Fibroblast of skin of back (primary cell): ENCODE measurements at regions not wholly inside any gene's neighbourhood (a gene's known extent, or its start where the extent isn't known, plus 50 kb on each side); places are given as distances from the start of the nearest gene placed in this dataset.
"Not testable (repeated sequence)": the region's sequence is repeated elsewhere in the genome, so short reads cannot be mapped to it uniquely, and the experiment has no call there.

Experiments
- DNase-seq: peaks from one replicate; pipeline ENCODE4 v3.0.0-alpha.2; 2013

DNA sequence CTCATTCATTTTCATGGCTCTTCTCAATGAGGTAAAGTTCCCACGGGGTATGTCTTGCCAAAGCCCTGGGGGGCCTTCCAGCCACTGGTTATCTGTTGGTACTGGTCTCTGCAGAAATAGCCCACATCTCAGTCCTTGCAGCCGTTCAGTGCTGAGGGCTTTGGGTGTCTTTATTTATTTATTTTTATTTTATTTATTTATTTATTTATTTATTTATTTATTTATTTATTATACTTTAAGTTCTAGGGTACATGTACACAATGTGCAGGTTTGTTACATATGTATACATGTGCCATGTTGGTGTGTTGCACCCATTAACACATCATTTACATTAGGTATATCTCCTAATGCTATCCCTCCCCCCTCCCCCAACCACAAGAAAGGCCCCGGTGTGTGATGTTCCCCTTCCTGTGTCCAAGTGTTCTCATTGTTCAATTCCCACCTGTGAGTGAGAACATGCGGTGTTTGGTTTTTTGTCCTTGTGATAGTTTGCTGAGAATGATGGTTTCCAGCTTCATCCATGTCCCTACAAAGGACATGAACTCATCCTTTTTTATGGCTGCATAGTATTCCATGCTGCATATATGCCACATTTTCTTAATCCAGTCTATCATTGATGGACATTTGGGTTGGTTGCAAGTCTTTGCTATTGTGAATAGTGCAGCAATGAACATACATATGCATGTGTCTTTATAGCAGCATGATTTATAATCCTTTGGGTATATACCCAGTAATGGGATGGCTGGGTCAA, 308.1 kb upstream of the B3GAT1 start:
- DNase-seq = not testable (repeated sequence)

DNA sequence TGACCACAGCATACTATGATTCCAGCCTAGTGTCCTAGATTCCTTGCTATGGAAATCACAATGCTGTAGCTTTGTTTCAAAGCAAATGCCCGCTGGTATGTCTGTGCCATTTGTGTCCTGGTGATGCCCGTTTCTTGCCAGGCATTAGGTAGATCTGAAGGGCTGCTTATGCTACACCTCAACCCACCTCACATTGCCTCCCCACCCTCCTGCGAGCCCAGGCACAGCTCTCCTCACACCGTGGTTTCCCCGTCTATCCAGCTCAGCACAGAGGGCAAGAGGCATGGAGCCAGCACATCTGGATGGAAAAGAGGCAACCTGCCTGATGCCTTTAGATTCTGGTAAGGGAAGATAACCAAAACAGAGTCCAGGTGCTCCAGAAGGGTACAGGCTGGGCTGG, 307.4 kb upstream of the B3GAT1 start:
- no peak for DNase-seq

DNA sequence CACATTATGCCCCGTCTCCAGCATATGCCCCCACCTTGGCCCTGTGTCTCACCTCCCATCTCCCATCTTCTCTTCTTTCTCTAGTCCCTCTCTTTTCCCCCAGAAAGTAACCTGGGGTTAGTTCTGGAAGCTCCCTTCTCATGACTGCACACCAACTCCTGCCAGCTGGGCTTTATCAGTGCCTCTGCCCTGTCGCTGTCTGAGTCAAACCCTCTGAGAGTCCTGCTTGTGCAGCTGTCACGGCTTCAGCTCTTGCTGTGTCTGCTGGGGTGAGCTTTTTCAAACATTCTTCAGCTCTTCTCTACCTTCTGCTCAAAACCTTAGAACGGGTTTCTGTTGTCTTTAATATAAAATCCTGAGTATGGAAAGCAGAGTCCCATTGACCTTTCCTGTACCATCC, 304.5 kb upstream of the B3GAT1 start:
- DNase-seq = no peak

DNA sequence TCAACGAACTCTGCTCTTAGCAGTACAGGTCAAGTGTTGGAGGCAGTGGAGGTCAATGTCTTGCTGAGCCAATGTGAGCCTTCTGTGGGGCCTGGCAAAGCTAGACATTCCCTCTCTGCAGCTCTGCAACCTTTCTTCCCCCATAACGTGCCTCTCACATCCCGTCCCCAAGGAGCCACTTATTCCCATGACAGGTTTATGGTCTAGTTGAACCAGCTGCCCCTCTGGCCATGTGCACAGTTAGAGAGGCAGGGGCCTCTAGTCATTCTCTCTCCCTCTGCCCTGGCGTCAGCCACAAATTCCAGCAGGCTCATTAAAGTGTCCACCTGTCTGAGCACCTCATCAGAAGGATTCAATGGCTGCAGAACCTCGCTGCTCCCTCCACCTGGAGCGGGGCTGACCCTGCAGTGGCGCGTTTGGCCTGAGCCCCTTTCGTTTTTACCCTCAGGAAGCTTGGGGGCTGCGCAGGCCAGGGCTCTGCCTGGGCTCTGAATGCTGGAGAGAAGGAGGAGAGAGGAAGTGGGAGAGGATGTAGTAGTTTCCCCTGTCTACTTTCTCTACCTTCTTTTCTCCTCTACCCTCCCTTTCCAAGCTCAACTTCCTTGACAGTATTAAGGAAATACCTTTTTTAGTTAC, 302.1 kb upstream of the B3GAT1 start:
- no peak for DNase-seq

DNA sequence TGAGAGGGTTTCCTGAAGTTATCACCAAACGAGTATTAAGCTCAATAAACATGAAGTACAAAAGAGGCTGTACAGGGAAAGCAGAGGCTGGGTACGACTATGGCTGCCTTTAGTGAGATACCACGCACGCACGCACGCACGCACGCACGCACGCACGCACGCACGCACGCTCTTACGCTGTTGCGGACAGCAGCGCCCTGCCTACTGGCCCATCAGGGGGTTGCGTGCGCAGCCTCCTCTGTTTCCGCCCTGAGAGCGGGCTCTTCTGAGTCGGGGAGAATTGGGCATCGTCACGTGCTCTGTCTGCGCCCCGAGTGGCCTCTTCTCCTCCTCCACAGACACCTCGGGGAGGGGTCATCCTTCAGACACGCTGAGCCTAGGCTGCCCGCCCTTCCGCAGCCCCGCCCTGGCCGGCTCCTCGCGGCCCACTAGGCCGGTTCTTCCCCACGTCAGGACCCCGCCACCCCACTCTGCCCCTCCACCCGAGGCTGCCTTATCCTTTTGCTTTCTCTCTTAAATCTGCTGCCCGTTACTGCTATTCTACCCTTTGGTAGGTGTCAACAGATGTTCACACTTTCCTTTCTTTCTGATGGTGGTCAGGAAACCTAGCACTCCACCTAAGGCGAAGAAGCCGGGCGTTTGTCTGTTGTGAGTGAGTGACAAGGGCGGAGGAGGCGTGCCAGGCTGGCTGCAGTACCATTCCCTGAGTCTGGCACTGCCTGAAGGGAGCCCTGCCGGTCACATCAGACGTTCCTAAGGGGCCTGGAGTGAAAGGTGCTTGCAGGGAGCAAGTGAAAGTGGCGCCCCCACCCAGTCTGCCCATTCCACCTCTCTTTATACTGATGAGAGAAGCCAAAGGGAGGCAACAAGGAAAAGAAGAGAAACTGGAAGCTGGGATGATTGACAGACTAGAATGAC, 300.4 kb upstream of the B3GAT1 start:
- DNase-seq = no peak

DNA sequence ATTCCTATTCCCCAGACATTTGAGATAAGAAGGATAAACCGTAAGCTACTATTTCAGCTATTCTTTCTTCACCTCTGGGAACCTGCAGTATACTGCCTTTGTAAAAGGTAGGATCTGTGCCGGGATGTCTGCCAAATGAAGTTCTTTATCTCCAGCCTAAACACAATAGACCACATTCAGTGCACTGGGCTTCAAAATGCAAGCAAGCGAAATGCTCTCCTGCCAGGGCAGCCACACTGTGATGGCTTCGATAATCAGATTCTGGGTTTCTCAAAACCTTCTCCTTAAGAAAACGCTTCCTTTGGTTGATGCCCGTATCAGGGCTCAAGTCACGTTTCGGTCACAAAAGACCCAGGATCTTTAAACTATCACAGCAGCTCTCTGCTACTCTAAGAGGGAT, 299.5 kb upstream of the B3GAT1 start:
- DNase-seq = no peak

DNA sequence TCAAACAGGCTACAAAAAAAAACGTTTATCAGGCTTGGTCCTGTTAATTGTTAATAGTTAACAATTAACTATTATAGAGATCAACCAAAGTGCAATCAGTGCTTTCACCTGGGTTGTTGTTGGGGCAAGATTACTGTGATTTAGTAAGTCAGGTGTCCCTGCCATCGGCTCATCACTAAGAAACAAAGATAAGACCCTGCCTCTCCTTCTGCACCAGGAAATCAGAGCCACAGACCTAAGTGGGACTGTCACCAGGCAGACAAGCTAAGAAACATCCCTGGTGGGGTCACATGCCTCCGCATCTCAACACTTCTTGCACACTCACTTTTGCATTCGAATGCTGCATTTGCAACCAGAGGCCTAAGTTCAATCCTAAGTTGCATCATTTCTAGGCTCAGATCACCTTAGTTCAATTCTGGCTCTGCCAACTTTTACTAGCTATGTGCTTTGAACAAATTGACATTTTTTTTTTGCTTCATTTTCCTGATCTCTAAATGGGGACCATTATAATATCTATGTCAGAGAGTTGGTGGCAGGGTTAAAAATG, 298.9 kb upstream of the B3GAT1 start:
- no peak for DNase-seq

DNA sequence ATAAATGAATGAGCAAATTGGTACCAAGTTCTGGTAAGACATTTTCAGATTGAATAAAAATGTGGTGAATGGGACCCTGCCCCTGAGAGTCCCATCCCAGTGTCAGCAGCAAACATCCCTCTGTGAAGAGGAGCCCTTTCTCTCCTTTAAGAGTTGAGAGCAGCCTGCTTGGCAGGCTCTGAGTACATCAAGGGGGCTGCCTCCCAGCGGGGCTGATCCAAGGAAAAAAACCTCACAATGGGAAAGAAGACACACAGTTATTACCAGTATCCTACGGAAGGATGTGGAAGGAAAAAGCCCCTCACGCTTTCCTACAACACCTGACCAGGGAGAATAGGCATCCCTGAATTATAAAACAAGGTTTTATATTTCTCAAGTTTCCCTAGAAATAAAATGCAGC, 293.8 kb upstream of the B3GAT1 start:
- DNase-seq = no peak

DNA sequence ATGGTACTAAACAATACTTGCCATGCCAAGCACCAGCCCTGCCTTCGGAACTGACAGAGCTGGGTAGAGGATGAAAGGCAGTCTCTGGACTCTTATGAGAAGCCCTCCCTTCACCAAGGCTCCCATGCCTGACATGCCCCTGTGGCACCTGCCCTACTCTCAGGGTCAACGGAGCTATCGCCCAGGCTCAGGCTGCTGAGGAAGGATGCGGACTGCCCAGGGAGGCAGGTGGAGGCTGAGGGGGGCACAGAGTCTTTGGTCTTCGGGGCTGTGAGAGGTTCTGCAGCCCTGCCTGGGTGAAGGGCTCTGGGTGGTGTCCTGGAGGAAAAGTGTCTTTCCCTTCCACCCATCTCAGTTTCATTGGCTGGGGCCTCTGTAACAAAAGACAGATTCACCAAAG, 290.8 kb upstream of the B3GAT1 start:
- DNase-seq = no peak

DNA sequence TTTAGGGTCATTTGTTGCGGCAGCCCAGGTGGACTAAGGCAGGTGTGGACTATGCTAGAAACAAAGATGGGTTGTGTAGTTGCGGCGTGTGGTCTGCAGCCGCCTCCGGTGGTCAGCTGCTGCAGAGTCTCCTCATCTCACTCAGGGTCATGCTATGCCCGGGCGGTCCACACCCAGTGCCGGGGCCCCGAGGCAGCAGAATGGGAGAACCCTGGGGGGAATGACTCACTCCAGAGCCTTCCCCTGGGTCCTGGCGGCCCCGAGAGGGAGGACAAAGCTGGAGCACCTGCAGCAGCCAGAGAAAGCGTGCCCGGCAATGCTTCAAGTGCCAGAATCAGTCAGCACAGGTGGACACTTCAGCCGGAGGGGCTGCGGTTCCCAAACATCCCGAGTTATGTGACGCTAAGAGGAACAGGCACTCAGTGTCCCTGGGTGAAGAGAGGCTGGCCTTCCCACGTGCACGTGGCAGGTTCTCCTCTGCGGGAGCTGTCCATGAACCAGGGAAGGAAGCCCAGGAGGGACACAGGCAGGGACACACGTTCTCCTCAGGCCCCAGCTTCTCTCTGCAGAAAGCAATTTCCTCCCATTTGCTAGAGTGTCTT, 289.6 kb upstream of the B3GAT1 start:
- no peak for DNase-seq

DNA sequence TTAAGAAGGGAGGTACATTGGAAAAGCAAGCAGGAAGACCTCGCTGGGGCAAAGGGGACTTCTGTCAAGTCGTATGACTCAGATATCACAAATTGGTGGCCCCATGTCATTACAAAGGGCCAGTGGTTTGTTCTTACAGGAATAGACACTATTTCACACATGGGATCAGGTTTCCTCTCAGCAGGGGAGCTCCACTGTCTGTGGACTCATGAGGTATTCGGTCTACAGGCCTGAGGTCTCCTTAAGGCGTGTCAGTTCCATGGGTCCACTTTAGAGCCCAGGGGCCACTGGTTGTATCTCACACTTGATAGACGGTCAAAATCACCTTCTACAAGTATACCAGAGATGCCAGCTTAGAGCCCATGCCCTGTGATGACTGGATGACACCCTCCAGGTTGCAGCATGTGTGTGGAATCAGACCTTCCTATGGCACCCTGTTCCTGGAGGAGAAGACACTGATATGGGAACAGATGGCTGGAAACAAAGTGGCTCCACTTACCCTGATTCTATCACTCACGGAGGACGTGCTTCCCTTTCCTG, 288.1 kb upstream of the B3GAT1 start:
- DNase-seq = no peak

DNA sequence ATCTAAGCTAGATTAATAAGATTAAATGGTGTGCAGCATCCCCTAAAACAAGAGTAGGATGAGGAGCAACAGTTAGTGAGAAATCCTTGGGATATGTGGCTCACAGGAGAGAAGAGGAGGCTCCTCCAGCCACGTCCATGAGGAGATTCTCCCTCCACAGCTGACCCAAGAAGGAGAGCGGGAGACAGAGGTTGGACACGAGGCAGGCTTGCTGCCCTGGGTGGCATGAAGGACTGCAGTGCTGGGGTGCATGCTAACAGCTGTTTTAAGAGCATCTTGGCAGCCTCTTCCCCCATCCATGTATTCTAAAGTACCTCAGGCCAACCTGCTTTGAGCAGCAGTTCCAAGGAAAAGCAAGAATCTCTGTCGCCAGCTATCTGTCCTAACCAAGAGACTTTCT, 284.4 kb upstream of the B3GAT1 start:
- DNase-seq = no peak

DNA sequence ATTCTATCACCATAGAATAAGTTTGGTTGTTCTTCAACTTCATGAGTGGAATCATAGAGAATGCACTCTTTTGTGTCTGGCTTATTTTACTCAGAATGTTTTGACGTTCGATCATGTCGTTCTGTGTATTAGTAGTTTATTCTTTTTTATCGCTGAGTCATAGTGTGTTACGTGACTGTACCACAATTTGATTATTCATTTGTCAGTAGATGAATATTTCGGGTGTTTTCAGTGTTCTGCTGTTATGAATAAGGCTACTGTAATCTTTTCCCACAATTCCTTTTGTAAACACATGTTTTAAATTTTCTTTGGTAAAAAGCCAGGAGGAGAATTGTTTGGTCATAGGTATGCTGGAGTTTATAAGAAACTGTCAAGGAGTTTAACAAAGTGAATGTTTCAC, 279.9 kb upstream of the B3GAT1 start:
- peak; percentile 57 for DNase-seq

DNA sequence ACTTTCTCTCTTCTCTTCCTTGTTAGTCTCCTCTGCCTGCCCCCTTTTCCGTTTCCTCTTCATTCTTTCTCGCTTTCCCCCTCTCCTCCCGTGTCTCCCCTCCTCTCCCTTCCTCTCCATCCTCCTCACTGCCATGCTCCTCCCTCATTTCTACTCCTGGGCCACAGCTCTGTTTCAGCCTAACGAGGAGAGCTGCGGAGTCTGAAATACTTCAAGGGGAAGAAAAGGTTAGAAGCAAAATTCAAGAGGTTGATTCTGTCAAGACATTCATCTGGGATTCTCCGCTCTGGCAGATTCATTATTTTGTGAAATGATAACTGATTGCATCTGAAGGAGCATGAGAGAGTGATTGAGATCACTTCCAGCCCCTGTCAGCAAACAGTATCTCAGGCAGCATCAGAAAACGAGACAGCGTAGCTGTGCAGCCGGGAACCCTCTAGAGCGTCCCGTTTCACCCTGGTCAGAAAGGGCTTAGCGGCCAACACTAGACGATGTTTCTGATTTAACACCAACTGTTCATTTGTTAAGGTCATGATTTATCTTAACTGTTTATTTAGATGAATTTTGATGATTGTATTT, 279.3 kb upstream of the B3GAT1 start:
- no peak for DNase-seq

DNA sequence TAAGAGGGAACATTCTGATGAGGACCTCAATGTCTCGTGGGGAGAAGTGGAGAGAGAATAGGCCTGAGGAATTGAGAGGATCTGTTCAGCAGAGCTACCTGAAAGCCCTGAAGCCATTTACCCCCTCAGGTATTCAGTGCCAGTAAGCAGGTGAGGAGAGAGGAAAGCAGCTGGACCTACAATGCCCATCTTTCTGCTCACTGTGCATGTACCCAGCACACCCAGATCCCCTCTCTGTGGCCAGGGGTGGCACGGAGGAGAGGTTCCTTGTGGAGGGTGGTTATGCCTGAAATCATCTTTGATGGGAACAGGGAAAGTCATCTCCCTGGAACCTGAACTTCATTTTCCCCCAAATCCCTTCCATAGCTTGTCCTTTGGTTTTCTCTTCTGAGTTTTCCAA, 277.8 kb upstream of the B3GAT1 start:
- DNase-seq = no peak

DNA sequence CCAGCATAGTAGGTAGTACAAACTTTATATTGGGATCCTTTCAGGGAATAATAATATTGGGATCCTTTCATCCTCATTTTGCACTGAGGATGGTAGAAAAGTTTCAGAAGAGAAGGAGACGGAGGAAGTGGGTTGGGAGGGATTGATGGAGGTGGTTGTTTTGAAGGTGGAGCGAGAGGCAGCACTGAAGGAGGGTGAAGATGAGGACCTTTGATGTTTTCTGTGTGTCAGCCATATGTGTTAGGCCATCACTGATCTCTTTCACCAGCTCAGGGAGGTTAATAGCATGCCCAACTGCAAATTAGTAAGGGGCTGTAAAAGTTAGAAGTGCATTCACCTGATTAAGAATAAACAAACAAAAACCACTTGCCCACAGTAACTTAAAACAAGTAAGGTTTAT, 275.5 kb upstream of the B3GAT1 start:
- DNase-seq = no peak

DNA sequence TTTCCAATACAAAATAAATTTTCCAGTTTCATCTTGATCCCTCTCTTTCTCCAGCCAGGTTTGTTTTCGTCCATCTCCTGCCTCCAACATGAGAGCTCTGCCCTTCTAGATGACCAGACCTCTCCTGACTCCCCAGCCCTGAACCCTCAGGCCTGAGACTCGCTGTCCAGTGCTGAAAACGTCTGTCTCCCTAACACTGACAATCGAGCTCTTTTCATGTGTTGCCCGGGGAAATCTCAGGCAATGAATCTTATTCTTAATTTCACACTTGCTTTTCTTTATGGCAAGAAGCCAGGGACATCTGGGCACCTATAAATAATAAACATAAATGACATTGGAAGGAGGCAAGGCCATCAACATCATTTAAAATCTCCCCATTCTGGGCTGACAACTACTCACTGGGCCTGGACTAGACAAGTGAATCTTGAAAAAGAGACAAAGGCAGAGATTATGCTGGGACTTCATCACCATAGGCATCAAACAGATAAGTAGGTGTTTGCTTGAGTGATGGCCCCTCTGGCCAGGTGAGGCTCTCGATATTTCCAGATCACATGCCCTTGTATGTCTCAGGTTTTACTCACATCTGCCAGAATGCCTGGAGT, 274.5 kb upstream of the B3GAT1 start:
- peak; percentile 3 for DNase-seq

DNA sequence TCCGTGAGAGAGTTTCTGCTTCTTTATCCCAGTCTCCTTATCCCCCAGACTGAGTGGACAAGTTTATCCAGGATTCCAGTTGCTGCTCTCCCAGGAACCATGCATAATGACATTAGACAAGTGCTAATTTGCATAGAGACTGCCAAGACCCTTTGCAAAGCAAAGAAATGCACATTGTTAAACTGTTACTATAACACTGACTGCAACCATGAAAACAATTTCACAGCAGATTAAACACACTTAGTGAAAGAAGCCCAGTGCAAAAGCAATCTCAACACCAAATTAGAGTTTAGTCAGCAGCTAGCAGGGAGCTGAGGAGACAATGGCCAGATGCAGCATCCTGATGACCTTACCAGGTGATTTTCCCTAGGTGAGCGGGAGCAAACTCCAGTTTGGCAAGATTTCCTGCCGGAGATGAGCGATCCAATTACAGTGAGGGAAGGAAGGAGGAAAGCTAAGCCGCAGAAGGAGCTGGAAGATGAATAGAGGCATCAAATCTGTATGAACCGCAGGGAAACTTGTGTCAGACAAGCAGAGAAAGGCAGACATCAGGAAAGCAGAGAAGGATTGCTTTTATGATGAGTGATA, 273.8 kb upstream of the B3GAT1 start:
- no peak for DNase-seq

DNA sequence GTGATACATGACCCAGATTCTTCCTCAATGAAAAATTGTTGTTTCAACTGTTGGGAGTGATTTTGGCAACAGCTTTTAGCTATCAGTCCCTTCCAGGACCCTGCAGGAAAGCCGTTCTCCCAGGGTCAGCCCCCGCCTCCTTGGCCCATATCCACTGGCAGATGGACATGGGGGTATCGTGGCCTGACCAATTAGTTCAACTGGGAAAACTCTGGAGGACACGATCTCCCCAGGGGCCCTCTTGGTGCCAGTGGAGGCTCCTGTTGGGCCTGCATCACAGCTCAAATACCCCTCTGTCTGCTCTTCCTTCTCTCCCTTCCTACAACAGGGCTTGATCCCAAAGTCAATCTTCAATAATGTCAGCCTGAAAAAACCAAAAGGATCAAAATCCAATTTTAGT, 272.5 kb upstream of the B3GAT1 start:
- DNase-seq = no peak

DNA sequence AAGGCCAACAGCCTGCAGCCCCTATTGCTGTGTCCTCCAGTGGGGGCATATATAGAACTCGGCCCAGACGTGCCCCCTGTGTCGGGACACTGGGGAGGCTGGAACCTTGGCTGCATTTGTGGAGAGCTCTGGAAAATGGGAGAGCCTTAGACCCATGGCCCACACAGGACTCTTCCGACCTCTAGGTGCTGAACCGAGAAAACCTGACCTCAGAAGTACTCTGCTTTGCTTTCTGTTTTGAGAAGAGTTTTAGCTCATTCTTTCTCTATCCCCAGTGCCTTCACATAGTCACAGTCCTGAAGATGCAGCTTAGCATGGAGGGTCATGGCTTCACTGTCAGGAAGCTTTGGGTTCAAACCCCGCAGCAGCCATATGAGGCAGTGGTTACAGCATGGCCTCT, 271.8 kb upstream of the B3GAT1 start:
- no peak for DNase-seq

DNA sequence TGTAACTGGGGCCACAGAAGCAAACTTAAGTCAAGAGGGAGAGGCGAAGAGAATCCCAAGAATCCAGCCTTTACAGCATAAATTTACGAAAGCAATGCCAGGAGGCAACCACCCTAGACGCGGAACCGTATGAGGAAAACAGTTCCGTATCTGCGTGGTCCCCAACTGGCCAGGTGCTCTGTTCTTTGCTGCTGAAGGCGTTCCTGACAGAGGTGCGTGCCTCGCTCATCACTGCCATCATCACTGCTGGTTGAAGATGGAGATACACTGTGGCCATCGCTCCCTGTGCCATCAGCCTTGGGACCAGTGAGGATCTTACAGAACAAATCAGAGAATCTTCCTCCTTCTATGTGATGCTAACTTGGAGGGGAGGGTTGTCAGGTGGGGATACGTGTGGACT, 270.5 kb upstream of the B3GAT1 start:
- DNase-seq = no peak
